ENCODE measurements at regions not wholly inside any gene's neighbourhood (a gene's known extent, or its start where the extent isn't known, plus 50 kb on each side); places are given as distances from the start of the nearest gene placed in this dataset.

- TF ChIP-seq CTCF (IDR thresholded peaks at IDR 0.05) (no peak), POLR2A (IDR thresholded peaks at IDR 0.05) (no peak)
Measured at GRCh38 chr10:10519674-10520073, 498.0 kb upstream of the CELF2 start.
